GM19043 (cell line): ENCODE measurements at regions not wholly inside any gene's neighbourhood (a gene's known extent, or its start where the extent isn't known, plus 50 kb on each side); places are given as distances from the start of the nearest gene placed in this dataset.

Experiments
- ATAC-seq: cut with Tn5 transposase; IDR thresholded peaks from one replicate; pipeline ENCODE4 v1.9.1; 2021; ENCODE audit warnings: low read depth; ENCODE audit not compliant: unreplicated experiment

- ATAC-seq, result no peak
These were observed 1081.7 kb upstream of the FANCL start for GRCh38 chr2:59322870-59323269.

- ATAC-seq, result no peak
These were observed 1080.9 kb upstream of the FANCL start for GRCh38 chr2:59322005-59322404.

- no peak for ATAC-seq
These were observed 1073.1 kb upstream of the FANCL start for GRCh38 chr2:59314031-59314766.

- no peak for ATAC-seq
These were observed 1072.1 kb upstream of the FANCL start for GRCh38 chr2:59312967-59313940.

GRCh38 chr2:59312029-59312428 lies 1070.9 kb upstream of the FANCL start:
- ATAC-seq, result no peak

- ATAC-seq, result no peak
These were observed 1067.0 kb upstream of the FANCL start for GRCh38 chr2:59308108-59308507.

- no peak for ATAC-seq
These were observed 1066.1 kb upstream of the FANCL start for GRCh38 chr2:59307196-59307595.

- no peak for ATAC-seq
These were observed 1062.1 kb upstream of the FANCL start for GRCh38 chr2:59303272-59303671.

- no peak for ATAC-seq
These were observed 1061.6 kb upstream of the FANCL start for GRCh38 chr2:59302683-59303082.

GRCh38 chr2:59301466-59302402 lies 1060.6 kb upstream of the FANCL start:
- no peak for ATAC-seq

- no peak for ATAC-seq
These were observed 1056.7 kb upstream of the FANCL start for GRCh38 chr2:59297816-59298215.

GRCh38 chr2:59296279-59296678 lies 1055.2 kb upstream of the FANCL start:
- no peak for ATAC-seq

- ATAC-seq, result no peak
These were observed 1054.5 kb upstream of the FANCL start for GRCh38 chr2:59295524-59296162.

- ATAC-seq, result no peak
These were observed 1047.6 kb upstream of the FANCL start for GRCh38 chr2:59288771-59289170.

GRCh38 chr2:59282374-59283057 lies 1041.4 kb upstream of the FANCL start:
- no peak for ATAC-seq

GRCh38 chr2:59277671-59278070 lies 1036.5 kb upstream of the FANCL start:
- ATAC-seq, result no peak

- no peak for ATAC-seq
These were observed 1035.8 kb upstream of the FANCL start for GRCh38 chr2:59276917-59277316.

GRCh38 chr2:59276033-59276432 lies 1034.9 kb upstream of the FANCL start:
- no peak for ATAC-seq

- no peak for ATAC-seq
These were observed 1025.3 kb upstream of the FANCL start for GRCh38 chr2:59266453-59266852.

- ATAC-seq, result no peak
These were observed 1018.8 kb upstream of the FANCL start for GRCh38 chr2:59259913-59260312.
